Muscle of leg (tissue), 3 donors: ENCODE measurements at regions not wholly inside any gene's neighbourhood (a gene's known extent, or its start where the extent isn't known, plus 50 kb on each side); places are given as distances from the start of the nearest gene placed in this dataset.

Source experiments
- DNase-seq: peaks from one replicate; pipeline ENCODE4 v3.0.0; 2013
- H3K27ac ChIP-seq: one replicate; pipeline ENCODE4 v1.5.1; 2013; ENCODE audit warnings: mild to moderate bottlenecking, low read length, control low read depth
- H3K27me3 ChIP-seq: one replicate; pipeline ENCODE4 v1.6.1; 2013; ENCODE audit warnings: low read length; ENCODE audit not compliant: control insufficient read depth, insufficient read depth
- H3K36me3 ChIP-seq: one replicate; pipeline ENCODE4 v1.6.1; 2013; ENCODE audit warnings: low read length; ENCODE audit not compliant: control insufficient read depth, insufficient read depth
- H3K4me1 ChIP-seq: one replicate; pipeline ENCODE4 v1.6.1; 2013; ENCODE audit warnings: low read length; ENCODE audit not compliant: control insufficient read depth, insufficient read depth
- H3K4me3 ChIP-seq: one replicate; pipeline ENCODE4 v1.5.1; 2013; ENCODE audit warnings: low read length, control low read depth
- H3K9me3 ChIP-seq: replicated peaks from 2 replicates; pipeline ENCODE4 v1.6.1; 2013; ENCODE audit warnings: low read depth, low read length; ENCODE audit not compliant: control insufficient read depth
- WGBS: methylation state at CpG from one replicate; pipeline ENCODE4 v1.1.5; 2013; ENCODE audit warnings: missing lambda C conversion rate; ENCODE audit not compliant: insufficient coverage; 5-methylcytosine and 5-hydroxymethylcytosine counted together

DNA sequence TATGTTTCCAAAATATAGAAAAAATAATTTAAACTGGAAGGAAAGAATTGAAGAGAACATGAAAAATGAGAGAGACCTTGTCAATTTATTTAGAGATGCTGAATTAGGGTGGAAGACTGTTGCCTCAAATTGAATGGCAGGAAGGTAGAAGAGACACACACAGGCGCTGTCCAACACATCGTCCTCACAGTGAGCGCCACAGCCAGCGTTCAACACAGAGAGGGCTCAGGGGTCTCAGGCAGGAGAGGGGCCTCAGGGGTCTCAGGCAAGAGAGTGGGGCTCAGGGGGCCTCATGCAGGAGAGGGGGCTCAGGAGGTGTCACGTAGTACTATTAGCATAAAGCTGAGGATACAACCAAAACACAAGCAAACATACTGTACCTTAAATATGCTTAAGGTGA is 65.7 kb downstream of the TMEM18 start:
- Histone ChIP-seq H3K4me3 (no peak overlapping the region), H3K4me1 (no peaks in the 10 kb centered on the region), H3K27me3 (peaks cover 2% of the 10 kb centered on the region), H3K27ac (no peak overlapping the region), H3K36me3 (no peaks in the 10 kb centered on the region), H3K9me3 (no peaks in the 10 kb centered on the region)
- DNase-seq: no peak
- WGBS: 51% methylated on average over 4 of the region's 5 CpGs

DNA sequence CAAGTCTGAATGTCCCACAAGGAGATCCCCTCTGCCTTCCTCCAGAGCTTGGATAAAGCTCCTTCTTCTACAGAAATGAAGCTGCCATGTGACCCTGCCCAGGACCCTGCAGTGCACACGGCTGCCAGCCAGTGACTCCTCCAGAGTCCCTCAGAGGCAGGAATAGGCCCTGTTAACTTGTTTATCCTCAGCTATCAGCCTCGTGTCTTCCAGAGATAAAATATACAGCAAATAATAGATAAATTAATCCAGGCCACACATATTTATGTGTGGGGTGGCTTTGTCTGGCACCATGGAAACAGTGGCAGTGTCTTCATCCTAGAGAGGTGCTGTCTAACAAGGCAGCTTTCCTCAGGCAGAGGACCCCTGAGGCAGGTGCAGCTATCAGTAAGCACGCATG is 66.7 kb downstream of the TMEM18 start:
- no CpG with 5 or more reads among the region's 3 CpGs for WGBS
- H3K4me3 ChIP-seq: no peak overlapping the region
- no peaks in the 10 kb centered on the region for H3K36me3 ChIP-seq
- no peak for DNase-seq
- no peaks in the 10 kb centered on the region for H3K9me3 ChIP-seq
- H3K27ac ChIP-seq: no peak overlapping the region
- H3K4me1 ChIP-seq: no peaks in the 10 kb centered on the region
- H3K27me3 ChIP-seq: peaks cover 2% of the 10 kb centered on the region

DNA sequence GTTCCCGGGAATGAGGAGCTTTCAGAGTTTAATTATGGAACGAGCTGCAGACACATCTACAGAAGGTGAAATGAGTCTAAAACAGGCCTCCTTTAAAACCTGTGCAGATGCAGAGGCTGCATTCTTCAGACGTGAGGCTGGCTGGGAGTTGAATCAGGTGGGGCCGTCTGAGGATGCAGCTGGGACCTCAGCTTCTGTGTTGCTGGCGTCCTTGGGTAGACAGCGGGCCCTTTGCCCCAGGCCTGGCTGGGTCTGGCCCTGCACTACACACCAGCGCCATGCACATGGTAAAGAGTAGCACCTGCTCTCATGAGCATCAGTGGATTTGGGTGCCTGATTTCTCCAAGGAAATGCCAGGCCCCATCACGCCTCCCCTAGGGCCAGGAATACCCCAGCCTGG is 67.3 kb downstream of the TMEM18 start:
- DNase-seq: no peak
- no peaks in the 10 kb centered on the region for H3K9me3 ChIP-seq
- no peak overlapping the region for H3K4me3 ChIP-seq
- WGBS: 60% methylated on average over 7 of the region's 8 CpGs
- H3K4me1 ChIP-seq: no peaks in the 10 kb centered on the region
- no peak overlapping the region for H3K27ac ChIP-seq
- peaks cover 2% of the 10 kb centered on the region for H3K27me3 ChIP-seq
- no peaks in the 10 kb centered on the region for H3K36me3 ChIP-seq

DNA sequence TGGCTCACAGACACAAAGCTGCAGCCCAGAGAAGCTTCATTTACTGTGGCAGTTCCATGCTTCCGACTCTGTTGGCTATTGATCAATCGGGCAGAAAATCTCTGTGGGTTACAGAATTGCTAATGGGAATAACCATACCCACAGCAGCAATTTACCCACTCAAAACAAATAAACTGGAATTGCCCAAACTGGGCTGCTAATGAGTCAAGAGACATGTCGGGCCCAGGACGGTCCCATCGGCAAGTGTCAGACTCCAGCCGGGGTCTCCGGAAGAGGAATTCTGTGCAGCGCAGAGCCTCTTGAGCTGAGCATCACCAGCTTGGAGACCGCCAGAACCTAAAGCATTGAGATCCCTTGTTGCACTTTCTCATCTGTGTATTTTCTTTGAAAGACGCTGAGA is 67.8 kb downstream of the TMEM18 start:
- Histone ChIP-seq H3K4me1 (no peaks in the 10 kb centered on the region), H3K36me3 (no peaks in the 10 kb centered on the region), H3K9me3 (no peaks in the 10 kb centered on the region), H3K27ac (no peak overlapping the region), H3K27me3 (peaks cover 2% of the 10 kb centered on the region), H3K4me3 (no peak overlapping the region)
- no peak for DNase-seq
- 96% methylated on average over 7 of the region's 10 CpGs for WGBS

DNA sequence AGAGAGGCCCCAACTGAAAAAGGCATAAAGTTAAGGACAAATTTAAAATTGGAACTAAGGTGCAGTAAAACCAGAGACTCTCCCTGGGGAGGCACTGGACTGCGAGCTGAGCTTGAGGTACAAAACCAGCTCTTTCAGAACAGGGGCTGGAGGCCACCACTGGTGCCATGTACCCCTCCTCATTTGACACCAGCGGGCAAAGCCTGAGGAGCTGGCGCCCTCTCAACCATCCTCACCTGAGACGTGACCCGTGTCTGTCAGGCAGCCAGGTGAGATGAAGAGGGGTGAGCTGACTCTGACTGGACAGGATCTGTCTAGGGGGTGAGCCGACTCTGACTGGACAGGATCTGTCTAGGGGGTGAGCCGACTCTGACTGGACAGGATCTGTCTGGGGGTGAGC is 68.5 kb downstream of the TMEM18 start:
- Histone ChIP-seq H3K4me1 (no peaks in the 10 kb centered on the region), H3K27ac (no peak overlapping the region), H3K36me3 (no peaks in the 10 kb centered on the region), H3K27me3 (peaks cover 2% of the 10 kb centered on the region), H3K4me3 (no peak overlapping the region), H3K9me3 (no peaks in the 10 kb centered on the region)
- 54% methylated on average over 2 of the region's 7 CpGs for WGBS
- no peak for DNase-seq

DNA sequence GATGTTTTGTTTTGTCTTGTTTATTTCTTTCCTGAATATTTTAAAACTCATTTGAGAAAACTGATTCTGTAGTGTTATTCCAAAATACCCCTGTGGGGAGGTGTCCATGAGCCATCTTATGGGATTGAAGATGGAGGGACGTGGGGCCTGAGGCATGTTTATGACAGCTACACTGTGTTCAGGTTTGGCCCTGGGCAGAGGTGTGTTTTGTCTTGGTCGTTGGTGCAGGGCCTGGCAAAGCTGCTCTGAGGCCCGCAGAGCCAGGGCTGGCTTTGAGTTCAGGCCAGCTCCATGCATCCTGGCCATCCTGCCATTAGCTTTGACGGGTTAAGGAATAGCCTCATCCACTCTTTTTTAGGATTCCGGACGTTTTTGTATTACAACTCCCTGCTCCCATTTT is 68.9 kb downstream of the TMEM18 start:
- Histone ChIP-seq H3K4me1 (no peaks in the 10 kb centered on the region), H3K36me3 (no peaks in the 10 kb centered on the region), H3K9me3 (no peaks in the 10 kb centered on the region), H3K27ac (no peak overlapping the region), H3K4me3 (no peak overlapping the region), H3K27me3 (peaks cover 2% of the 10 kb centered on the region)
- WGBS: 79% methylated on average over 3 of the region's 6 CpGs
- DNase-seq: no peak

DNA sequence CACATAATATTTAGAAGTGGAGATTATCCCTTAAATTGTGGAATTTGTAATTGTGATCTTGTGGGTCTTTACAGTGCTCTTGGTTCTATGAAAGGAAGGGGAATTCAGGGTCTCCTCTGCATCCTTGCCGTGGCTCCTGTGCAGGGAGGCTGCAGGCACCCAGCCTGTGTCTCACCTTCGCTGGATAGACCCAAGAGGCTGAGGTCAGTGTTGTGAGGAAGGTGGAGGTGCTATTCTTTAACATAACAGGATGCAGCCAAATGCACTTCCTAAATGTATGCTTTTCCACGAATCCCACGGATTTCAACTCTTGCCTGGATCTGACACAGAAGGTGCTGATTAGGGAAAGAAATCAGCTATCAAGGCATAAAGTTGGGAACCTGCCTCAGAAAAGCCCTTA is 69.5 kb downstream of the TMEM18 start:
- WGBS: 40% methylated on average over 1 of the region's 4 CpGs
- H3K27me3 ChIP-seq: peaks cover 2% of the 10 kb centered on the region

DNA sequence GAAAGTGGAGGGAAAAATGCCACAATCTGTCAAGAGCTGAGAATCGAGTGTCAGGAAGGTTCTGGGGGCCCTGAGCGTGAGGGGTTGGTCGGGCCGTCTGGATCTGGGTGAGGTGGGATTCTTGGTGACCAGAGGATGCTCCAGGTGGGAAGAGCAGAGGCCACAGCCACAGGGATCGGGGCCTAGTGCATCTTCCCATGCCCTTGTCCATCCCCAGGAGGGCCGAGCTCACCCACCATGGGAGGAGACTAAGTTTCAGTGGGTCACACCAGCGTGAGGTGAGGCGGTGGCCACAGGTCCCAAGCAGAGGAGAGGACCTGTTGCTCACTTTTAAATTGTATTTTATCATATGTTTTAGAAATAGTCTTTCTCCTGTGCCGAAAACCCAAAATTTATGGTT is 70.0 kb downstream of the TMEM18 start:
- no peaks in the 10 kb centered on the region for H3K4me1 ChIP-seq
- no peak for DNase-seq
- H3K27me3 ChIP-seq: peaks cover 2% of the 10 kb centered on the region
- H3K4me3 ChIP-seq: no peak overlapping the region
- no peak overlapping the region for H3K27ac ChIP-seq
- WGBS: 80% methylated on average over 1 of the region's 9 CpGs
- no peaks in the 10 kb centered on the region for H3K36me3 ChIP-seq
- H3K9me3 ChIP-seq: no peaks in the 10 kb centered on the region

More for the DNA sequence above, 69.5 kb downstream of the TMEM18 start:
- no peaks in the 10 kb centered on the region for H3K4me1 ChIP-seq
- no peaks in the 10 kb centered on the region for H3K36me3 ChIP-seq
- no peak overlapping the region for H3K27ac ChIP-seq
- no peaks in the 10 kb centered on the region for H3K9me3 ChIP-seq
- no peak for DNase-seq
- no peak overlapping the region for H3K4me3 ChIP-seq

DNA sequence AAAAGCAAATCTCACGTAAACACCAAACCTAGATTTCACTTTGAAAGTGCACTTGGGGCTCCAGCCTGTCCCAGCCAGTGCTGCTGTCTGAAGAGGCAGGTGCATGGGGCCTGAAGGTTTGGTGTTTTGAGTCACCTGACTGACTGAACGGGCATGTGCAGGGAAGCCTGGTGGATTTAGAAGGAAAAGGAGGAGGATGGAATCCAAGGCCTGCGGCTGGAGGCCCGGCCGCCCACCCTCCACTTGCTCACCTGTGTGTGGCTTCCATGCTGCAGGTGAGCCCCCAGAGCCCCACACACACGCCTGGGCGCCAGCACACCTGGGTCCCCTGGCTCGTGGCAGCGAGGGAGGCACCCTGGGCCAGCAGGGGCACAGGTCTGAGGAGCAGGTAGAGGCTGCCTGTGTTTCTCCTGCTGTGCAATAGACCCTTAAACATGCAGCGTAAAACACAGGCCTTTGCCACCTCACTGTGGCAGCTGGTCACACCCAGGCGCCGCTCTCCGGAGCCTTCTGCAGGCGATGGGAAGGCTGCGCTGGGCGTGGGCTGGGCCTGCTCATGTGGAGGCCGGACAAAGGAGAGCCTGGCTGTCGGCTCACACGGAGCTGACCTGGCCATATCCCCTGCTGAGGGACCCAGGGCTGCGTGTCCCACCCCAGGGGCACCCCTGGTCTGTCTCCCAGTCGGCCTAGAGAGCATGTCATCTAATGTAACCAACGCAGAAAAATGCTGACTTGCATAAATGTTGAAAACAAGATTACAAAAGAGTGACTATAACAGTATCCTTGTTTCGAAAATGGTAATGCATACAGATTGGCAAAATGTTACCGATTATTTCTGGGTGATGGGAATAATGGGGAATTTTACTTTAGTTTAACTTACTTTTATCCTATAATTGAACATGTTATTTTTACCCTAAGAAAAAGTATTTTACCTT is 71.3 kb downstream of the TMEM18 start:
- Histone ChIP-seq H3K4me3 (no peak overlapping the region), H3K4me1 (no peaks in the 10 kb centered on the region), H3K27me3 (peaks cover 2% of the 10 kb centered on the region), H3K36me3 (no peaks in the 10 kb centered on the region), H3K27ac (no peak overlapping the region), H3K9me3 (no peaks in the 10 kb centered on the region)
- WGBS: 81% methylated on average over 20 of the region's 24 CpGs
- DNase-seq: no peak

DNA sequence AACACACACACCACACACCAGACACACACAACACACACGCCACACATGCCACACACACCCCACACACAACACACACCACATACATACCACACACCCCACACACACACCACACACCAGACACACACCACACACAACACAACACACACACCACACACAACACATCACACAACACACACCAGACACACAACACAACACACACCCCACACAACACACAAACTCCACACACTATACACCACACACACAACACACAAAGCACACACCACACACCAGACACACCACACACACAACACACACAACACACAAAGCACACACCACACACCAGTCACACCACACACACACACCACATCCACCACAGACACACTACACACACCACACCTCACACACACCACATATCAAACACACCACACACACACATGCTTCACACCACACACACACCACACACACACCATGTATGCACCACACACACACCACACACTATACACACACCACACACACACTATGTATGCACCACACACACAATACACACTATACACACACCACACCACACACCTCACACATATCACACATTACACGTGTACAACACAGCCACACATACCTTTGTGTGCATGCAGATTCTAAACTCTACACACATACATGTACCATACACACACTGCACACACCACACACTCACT is 72.2 kb downstream of the TMEM18 start:
- H3K36me3 ChIP-seq: no peaks in the 10 kb centered on the region
- no peaks in the 10 kb centered on the region for H3K4me1 ChIP-seq
- 86% methylated on average over 1 of the region's 2 CpGs for WGBS
- H3K27ac ChIP-seq: no peak overlapping the region
- no peaks in the 10 kb centered on the region for H3K27me3 ChIP-seq
- no peaks in the 10 kb centered on the region for H3K9me3 ChIP-seq
- DNase-seq: no peak
- no peak overlapping the region for H3K4me3 ChIP-seq
